GM21737 (cell line): ENCODE measurements at regions not wholly inside any gene's neighbourhood (a gene's known extent, or its start where the extent isn't known, plus 50 kb on each side); places are given as distances from the start of the nearest gene placed in this dataset.
"Not testable (repeated sequence)": the region's sequence is repeated elsewhere in the genome, so short reads cannot be mapped to it uniquely, and the experiment has no call there.

ENCODE experiments used
- ATAC-seq: cut with Tn5 transposase; IDR thresholded peaks from one replicate; pipeline ENCODE4 v1.9.1; 2021; ENCODE audit warnings: mild to moderate bottlenecking, moderate library complexity; ENCODE audit not compliant: unreplicated experiment

DNA sequence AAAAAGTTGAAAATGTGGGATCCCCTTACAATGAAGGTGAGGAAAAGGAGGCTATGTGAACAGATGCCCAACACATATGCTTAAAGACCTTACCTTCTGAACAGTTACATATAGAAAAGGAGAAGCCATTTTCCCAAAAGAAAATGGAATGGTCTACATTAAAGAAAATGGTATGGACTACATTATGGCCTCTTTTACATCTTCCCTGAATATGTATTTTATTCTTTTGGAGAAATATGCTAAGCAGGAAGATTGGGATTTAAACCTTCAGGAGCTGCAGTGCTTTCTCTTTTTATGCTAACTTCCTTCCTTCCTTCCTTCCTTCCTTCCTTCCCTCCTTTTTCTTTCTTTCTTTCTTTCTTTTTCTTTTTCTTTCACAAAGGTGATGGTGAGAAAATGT lies 155.4 kb downstream of the SEC23IP start:
- no peak for ATAC-seq

DNA sequence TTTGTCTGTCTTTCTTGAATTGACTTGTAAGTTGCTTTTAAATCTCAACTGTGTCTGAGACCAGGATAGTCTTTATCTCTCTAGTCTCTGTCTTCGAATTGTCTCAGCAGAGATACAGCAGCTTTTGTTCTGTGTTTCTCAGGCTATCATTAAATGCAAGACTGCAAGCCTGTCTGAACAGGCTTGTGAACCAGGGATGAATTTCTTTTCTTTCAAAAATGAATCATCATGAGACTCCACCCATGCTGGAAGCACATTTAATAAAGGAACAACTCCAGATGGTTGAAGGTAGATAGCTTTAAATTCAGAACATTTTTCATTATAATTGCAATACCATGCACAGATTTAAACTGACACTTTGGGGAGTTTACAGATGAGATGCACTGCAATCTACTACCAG lies 155.9 kb downstream of the SEC23IP start:
- no peak for ATAC-seq

DNA sequence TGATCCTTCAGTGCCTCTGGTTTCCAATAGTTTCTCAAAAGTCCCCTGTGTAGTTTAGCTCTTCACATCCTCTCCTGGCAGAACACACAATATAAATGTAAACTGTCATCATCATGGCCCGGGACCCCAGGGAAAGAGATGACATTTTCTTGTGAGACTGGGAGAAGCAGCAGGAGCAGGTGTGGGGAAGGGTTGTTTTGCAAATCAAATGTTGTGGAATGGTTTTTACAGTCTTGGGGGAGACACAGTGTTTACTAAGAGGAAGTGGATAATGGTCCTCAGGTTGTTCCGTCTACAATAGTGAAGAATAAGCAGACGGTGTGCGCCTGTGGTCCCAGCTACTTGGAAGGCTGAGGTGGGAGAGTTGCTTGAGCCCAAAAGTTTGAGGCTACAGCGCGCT lies 159.1 kb downstream of the SEC23IP start:
- no peak for ATAC-seq

DNA sequence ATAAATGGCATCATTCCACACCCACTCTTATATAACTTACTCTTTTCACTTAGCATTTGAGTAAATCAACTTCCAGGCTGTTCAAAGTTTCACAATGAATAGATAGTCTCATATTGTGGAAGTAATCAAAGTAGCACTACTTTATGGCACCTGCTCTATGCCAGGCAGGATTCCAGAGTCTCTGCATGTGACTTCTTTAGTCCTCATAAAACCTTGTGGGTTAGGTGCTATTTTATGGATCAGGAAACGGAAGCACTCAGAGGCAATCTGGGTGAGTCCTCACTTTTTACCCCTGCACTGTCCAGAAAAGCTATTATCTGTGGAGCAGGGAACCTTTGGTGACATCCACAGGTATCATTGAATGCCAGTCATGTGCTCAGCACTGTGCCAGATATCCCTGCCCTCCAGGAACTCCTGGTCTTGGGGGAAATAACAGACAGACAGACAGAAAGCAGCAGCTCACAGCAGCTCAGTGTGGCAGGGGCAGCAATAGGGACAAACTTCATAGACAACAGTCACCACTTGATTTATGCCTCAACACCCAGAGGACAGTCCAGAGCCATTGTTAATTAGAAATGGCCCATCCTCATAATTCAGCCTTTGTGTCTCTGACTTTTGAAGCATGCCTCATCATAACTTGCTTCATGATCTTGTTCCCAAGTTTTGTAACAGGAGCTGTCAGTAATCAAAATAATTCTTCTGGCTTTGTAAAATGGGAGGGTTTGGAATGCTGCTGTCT lies 160.6 kb downstream of the SEC23IP start:
- no peak for ATAC-seq

DNA sequence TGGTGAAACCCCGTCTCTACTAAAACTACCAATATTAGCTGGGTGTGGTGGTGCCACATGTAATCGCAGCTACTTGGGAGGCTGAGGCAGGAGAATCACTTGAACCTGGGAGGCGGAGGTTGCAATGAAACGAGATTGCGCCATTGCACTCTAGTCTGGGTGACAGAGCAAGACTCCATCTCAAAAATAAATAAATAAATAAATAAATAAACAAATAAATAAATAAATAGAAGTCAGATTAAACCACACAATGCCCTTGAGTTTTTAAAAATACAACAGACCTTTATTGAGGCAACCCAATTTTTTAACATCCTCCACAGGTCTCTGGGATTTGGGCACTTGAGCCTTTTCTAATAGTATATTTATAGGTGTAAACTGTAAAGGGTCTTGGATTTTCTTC lies 167.3 kb downstream of the SEC23IP start:
- not testable (repeated sequence) for ATAC-seq

DNA sequence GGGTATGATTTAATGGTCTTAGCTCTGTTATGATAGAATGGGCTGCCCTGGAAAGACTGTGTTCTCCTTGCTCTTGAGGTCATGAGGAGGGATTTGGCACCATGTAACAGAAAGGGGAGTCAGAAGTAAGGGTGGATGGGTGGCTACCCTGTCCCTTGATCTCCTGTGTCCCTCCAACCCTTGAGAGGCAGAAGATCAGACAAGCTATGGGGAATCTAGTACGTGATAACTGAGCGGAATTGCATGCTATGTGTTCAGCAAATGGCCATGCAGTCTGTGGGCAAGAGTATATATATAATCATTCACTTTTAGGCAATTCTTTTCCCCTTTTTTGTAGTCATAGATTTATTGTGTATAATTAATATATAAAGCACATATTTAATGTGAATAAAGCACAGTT lies 174.9 kb downstream of the SEC23IP start:
- ATAC-seq: no peak

DNA sequence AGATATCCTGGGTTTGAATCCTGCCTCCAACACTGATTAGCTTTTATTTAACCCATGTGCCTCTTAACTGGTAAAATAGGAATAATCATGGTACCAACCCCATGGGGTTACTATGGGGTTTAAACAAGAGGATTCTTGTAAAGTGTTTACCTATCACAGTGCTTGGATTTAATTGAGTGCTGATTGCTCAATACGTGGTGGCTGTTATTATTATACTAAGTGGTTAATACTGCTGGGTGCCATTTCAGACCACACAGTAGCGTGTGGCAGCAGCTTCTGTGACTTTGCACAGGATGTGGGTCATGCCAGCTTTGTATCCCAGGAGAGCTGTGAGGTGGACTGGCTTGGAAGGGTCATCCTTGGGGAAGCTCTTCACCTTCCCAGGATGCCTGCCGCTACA lies 177.2 kb downstream of the SEC23IP start:
- ATAC-seq: no peak

DNA sequence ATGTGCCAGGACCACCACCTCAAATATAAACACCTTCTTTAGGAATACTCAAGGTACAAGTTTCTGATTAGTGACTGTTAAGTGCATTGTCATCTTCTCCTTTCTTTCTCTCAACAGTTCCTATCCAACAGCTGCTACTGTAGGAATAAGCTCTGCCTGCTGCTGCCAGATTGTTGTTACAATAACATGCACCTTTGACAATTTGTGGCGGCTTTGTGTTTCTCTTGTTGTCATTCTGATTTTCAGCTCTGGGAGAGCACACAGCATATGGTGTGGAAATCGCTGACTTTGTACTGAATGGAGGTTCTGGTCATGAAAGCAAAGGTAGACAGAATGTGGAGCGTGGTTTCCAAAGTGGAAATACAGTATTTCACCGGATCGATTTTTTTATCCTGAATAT lies 182.8 kb downstream of the SEC23IP start:
- no peak for ATAC-seq

DNA sequence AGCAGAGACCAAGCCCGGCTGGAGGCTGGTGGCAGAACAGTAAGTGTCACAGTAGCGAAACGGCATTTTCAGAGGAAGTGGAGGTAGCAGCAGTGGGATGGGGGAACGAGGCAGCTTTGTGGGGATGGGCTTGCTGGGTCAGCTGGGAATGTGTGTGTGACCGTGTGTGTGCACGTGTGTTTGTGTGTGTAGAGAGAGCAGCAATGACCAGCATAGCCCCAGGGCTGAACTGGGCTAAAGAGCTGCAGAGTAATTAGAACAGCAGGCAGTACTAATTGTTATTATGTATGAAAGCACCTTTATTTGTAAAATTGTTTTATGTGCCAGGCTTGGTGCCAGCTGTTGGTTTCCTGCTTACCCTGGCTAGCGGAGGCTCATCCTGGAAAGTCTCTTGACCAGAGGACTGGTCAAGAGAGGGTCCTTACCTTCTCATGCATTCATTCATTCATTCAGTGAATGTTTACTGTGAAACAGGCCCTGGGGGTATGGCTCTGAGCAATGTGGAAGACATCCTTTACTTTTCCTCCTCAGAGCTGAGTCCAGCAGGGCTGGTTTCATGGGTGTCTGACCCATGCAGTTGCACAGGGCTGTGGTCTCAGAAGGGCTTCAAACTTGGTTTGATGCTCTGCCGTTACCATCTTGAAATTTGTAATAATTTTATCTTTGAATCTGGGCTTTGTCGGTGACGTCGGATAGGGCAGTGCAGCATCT lies 184.6 kb downstream of the SEC23IP start:
- ATAC-seq: no peak

DNA sequence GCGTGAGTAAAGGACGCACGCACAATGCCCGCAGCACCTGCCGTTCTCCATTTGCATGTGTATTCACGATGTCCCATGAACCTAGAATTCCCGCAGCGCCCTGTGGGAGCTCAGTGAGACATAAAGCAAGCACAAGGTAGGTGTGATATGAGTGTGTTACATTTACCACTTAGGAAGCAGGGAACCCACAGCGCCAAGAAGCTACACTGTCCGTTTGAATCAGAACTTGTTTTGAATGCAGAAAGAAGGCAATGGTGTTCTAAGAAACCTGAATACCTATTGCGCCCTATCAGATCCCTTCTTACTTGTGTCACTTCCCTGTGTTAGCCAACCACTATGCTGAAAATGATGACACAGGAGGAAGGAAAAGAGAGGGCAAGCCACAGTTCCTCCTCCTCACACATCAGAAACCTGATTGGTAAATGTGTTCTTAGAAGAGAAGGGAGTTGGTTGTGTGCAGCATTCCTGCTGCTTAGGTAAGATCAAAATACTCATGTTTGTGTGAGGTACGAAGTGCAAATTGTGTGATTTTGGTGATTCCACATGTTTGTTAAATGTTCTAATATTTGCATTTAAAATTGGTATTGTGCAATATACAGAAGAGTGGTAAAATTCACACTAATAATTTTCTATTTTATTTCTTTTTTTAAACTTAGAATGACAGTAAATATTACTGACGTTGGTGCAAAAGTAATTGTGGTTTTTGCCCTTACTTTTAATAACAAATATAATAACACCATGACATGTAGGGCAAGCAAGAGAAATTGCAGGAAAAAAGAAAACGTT lies 185.4 kb downstream of the SEC23IP start:
- no peak for ATAC-seq

DNA sequence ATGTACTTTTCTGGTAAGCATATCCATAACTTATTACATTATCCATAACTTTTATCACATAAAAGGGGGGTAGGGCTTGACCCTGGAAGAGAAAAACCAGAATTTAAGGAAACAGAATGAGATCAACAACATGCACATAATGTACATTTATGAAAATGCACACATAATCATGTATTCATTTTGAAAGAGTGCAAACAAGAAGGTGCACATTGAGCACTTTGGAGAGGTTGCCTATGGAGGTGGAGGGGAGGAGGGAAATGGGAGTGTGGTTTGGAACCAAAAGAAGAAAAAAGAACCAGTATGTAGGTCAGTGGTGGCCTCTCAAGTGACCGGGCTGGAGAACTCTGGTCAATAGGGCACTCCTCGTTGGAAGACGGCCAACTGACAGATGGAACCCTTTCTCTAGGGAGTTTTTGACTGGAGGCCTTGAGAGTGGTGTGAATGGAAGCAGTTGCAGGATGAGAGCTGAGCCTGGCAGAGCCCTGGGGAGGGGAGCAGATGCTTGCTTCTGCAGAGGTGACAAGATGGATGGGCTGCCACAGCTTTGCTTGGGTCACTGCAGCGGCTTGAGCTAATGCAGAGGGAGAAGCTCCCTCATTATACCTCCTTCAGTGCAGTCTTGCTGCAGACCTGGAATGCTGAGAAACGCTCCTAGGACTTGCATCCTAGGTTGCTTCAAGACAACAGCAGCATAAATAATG lies 192.7 kb downstream of the SEC23IP start:
- no peak for ATAC-seq

DNA sequence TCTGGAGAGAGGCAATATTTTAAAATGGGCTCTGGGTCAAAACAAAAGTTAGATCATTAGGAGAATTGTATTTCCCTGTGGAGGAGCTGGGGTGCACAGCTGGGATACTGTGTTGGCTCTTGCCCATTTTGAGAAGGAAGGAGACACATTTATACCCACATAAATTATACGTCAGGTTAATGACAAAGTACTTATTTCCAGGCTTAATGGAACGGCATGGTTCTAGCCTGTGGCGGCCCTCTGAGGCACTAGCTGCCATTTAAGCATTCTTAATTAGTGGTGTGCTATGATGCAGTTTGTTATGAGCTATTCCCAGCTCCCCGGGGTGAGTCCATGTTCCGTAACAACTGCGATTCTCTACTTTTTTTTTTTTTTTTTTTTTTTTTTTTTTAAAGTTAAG lies 193.5 kb downstream of the SEC23IP start:
- ATAC-seq: no peak

DNA sequence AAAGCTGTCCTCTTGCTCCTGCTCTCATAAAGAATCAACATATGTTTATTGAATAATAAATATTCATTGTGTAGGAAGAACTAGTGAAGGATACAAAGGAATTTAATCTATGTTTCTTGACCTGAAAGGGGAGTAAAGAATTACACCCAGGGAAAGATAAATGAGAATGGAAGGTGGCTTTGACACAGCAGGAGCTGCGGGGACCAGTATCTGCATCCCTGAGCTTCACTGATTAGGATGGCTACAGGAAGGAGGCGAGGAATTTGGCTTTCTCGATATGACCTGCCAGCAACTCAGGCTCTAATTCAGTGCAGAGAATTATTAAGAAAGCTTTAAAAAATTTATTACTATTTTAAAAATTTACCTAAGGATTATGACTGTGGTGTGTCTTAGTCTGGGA lies 194.6 kb downstream of the SEC23IP start:
- ATAC-seq: no peak

DNA sequence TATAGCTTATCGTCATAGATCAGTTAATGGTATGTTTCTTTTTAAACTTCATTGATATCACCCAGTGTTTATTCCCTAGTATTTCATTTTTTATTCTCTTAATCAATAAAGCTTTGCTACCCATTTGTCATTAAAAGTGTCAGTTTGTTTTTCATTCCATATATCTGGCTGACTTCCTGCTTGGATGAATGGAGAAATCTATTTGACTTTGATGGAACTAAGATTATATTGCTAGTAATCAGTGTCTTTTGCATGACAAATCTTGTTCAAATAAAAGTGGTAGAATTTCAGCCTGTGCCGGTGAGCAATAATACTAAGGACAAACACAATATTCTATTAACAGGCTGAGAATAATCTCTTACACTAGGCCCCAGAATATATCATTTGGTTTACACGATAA lies 203.3 kb downstream of the SEC23IP start:
- ATAC-seq: no peak

DNA sequence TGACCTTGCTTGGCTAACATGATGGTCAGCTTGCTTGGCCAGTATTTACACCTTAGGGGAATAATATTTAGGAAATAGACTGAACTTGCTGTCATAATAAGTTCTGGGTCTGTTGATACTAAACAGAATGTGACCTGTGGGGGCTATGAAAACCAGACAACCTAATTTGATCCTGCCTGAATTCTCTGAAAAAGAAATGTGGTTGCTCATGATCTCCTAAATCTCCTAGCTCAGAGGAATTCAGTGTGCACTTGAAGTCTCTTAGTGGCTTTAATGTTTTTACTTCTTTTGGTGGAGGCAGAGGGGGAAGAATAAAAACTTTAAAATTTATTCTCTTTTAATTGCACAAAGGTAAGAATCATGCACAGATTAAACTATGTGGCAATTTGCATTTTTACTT lies 205.2 kb downstream of the SEC23IP start:
- no peak for ATAC-seq

DNA sequence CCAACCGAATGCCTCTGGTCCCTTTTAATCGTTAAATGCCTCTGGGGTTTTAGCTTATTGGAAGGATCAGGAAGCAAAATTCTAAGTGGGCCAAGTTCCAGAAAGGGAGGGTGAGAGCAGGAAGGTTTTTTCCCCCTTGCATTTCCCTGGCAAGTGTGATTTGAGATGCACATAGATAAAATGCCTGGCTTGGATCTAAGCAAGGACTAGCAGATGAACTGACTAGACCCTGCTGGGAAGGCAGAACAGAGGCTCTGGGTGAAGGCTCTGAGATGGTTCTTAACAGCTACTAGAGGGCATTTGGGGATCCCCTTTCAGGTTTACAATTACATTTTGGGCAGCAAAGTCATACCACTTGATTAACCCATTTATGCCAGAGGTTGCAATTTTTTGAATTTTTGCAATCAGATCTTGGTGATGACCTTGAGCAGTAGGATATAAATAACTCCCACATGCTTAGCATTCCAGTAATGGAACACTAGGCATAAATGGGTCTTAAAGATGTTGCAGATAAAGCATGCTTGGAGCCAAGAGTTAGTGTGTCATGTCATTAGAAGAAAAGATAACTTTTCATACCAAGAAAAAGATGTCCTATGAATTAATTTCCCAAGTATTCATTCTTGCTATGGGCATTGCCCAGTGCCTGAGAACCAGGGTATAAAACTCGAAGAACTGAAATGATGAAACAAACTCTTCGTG lies 205.9 kb downstream of the SEC23IP start:
- no peak for ATAC-seq

DNA sequence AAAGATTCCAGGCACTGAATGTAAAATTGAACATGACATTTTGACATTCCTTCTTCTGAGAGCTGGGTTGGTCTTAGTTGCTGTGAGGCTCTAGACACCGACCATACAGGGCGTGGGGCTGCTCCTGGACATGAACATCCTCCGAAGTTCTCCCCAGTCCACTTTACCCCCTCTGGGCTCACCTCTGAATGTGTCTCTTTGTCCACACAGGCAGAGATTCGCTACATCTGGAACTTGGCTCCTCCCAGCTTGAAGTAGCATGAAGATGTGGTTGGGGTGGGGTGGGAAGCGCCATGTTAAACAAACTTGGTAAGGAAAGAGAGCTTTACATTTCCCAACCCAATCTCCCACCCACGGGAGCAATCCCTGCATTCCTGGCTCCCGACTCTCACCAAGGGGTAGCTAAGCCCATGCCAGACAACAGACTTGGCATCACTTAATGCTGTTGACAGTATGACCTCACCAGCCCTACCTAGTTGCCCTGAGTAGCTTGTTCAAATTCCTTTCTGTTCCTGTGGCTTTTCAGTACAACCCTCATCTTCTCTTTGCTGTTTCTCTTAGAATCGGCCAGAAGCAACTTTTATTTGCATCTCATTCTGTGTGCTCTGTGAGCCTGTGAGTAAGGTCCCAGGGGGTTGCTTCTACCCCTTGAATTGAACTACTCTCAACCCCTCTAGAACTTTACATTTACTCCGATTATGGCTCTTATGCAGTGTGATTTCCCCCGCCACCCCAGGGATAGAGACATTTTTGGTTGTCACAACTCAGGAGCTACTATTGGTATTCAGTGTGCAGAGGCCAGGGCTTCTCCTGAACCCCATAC lies 211.4 kb downstream of the SEC23IP start:
- no peak for ATAC-seq

DNA sequence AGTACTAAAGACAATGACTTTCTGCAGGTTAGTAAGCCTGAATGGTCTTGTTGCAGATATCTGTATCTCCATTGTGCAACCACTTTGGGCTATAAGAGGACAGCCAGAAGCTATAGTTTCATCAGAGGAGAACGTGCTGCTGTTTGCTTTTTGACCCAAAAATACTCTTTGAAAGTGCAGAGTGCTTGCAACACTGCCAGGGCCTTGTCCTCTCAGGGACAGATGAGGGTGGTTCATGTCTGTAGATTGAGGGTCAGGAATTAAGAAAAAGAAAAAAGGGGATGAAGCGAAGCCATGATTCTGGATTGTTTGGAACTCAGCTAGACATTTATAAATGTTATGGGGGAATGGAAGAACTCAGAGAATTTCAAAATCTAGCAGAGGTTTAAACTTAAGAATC lies 212.5 kb downstream of the SEC23IP start:
- no peak for ATAC-seq

DNA sequence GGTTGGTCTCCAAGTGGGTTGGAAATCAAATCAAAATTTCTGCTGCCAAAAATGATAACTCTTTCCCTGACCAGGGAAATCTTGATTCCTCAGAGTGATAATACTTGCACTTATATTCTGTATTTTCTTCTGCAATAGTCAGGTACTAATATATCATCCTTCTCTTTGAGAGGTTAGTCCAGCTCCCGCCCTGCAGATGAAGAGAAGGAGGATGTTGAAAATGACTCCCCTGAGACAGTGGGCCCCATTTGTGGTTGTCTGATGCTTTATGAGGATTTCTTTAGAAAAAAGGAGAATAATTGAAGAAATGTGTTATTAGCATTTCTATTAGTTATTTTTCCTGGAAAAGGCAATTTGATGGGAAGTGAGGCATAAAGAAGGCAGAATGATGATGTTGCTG lies 213.0 kb downstream of the SEC23IP start:
- ATAC-seq: no peak

DNA sequence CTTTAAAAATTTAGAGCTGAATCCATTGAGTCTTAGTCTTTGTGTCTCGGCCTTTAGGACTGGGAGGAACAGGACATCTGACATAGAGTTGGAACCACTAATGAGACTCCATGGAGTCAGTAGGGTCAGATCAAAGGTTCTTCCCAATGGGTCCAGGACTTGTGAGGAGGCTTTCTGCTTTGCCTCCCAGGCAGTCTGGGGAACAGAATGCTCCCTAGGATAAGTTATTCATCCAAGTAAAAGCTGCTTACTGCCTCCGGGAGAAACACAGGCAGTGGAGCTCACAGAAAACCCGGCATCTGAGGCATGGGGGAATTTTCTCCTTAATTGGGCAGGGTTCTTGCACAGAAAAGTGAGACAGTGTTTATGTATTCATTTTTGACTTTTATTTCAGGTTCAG lies 216.4 kb downstream of the SEC23IP start:
- no peak for ATAC-seq
